ENCODE measurements at regions not wholly inside any gene's neighbourhood (a gene's known extent, or its start where the extent isn't known, plus 50 kb on each side); places are given as distances from the start of the nearest gene placed in this dataset.
"Not testable (repeated sequence)": the region's sequence is repeated elsewhere in the genome, so short reads cannot be mapped to it uniquely, and the experiment has no call there.

GRCh38 chr7:10439027-10439426, 534.6 kb upstream of the PHF14 start:
- intact Hi-C loops (cut with DNase I; ENCODE audit: low total_unique reads) = no loop called here

GRCh38 chr7:10455936-10456335, 517.7 kb upstream of the PHF14 start:
- intact Hi-C loops (cut with DNase I; ENCODE audit: low total_unique reads) = no loop called here
- Histone ChIP-seq H3K4me3 (no peak overlapping the region), H3K4me1 (no peaks in the 10 kb centered on the region), H3K9me3 (peaks cover 0 to 9% (median 0%) of the 10 kb centered on the region in 3 donors), H3K27ac (no peak overlapping the region), H3K27me3 (no peaks in the 10 kb centered on the region), H3K36me3 (no peaks in the 10 kb centered on the region)
- DNase-seq = no peak
- no peak for TF ChIP-seq CTCF (IDR thresholded peaks at IDR 0.05)

More at GRCh38 chr7:10439027-10439426, 534.6 kb upstream of the PHF14 start:
- H3K4me3 ChIP-seq = no peak overlapping the region
- H3K4me1 ChIP-seq = no peaks in the 10 kb centered on the region
- DNase-seq = no peak
- no peaks in the 10 kb centered on the region for H3K36me3 ChIP-seq
- no peaks in the 10 kb centered on the region for H3K9me3 ChIP-seq
- no peak for TF ChIP-seq CTCF (IDR thresholded peaks at IDR 0.05)
- no peak overlapping the region for H3K27ac ChIP-seq
- no peaks in the 10 kb centered on the region for H3K27me3 ChIP-seq

- DNase-seq = no peak
- H3K4me3 ChIP-seq = no peak overlapping the region
- no peak for TF ChIP-seq CTCF (IDR thresholded peaks at IDR 0.05)
- no peaks in the 10 kb centered on the region for H3K4me1 ChIP-seq
- peaks cover 0 to 9% (median 0%) of the 10 kb centered on the region in 3 donors for H3K9me3 ChIP-seq
- no peaks in the 10 kb centered on the region for H3K36me3 ChIP-seq
- H3K27me3 ChIP-seq = no peaks in the 10 kb centered on the region
- H3K27ac ChIP-seq = no peak overlapping the region
- intact Hi-C loops (cut with DNase I; ENCODE audit: low total_unique reads) = no loop called here
Observed at GRCh38 chr7:10460474-10460873, 513.2 kb upstream of the PHF14 start.

- H3K27me3 ChIP-seq = no peaks in the 10 kb centered on the region
- DNase-seq = no peak
- intact Hi-C loops (cut with DNase I; ENCODE audit: low total_unique reads) = no loop called here
- H3K4me3 ChIP-seq = no peak overlapping the region
- no peaks in the 10 kb centered on the region for H3K9me3 ChIP-seq
- H3K36me3 ChIP-seq = no peaks in the 10 kb centered on the region
- no peaks in the 10 kb centered on the region for H3K4me1 ChIP-seq
- no peak for TF ChIP-seq CTCF (IDR thresholded peaks at IDR 0.05)
- no peak overlapping the region for H3K27ac ChIP-seq
Observed at GRCh38 chr7:10463701-10464100, 510.0 kb upstream of the PHF14 start.

- H3K9me3 ChIP-seq; H3K4me1 ChIP-seq; H3K36me3 ChIP-seq; H3K27ac ChIP-seq; DNase-seq; H3K27me3 ChIP-seq; intact Hi-C loops (cut with DNase I; ENCODE audit: low total_unique reads); H3K4me3 ChIP-seq: not testable (repeated sequence)
Observed at GRCh38 chr7:10465536-10465935, 508.1 kb upstream of the PHF14 start.

GRCh38 chr7:10468908-10469307, 504.8 kb upstream of the PHF14 start:
- TF ChIP-seq CTCF (IDR thresholded peaks at IDR 0.05) = no peak
- Histone ChIP-seq H3K27me3 (no peaks in the 10 kb centered on the region), H3K4me1 (no peaks in the 10 kb centered on the region), H3K27ac (no peak overlapping the region), H3K4me3 (no peak overlapping the region), H3K36me3 (no peaks in the 10 kb centered on the region), H3K9me3 (no peaks in the 10 kb centered on the region)
- intact Hi-C loops (cut with DNase I; ENCODE audit: low total_unique reads) = no loop called here
- DNase-seq = no peak

All from tibial artery (tissue), 4 donors.